GM18505 (cell line): ENCODE measurements at regions not wholly inside any gene's neighbourhood (a gene's known extent, or its start where the extent isn't known, plus 50 kb on each side); places are given as distances from the start of the nearest gene placed in this dataset.

ENCODE experiments used
- ATAC-seq: cut with Tn5 transposase; IDR thresholded peaks from one replicate; pipeline ENCODE4 v1.9.1; 2021; ENCODE audit not compliant: unreplicated experiment
- POLR2A ChIP-seq: IDR thresholded peaks from 4 replicates; pipeline ENCODE4 v1.6.1; 2011; ENCODE audit warnings: borderline replicate concordance; ENCODE audit not compliant: insufficient read depth, insufficient read length; ENCODE audit errors: extremely low read depth

DNA sequence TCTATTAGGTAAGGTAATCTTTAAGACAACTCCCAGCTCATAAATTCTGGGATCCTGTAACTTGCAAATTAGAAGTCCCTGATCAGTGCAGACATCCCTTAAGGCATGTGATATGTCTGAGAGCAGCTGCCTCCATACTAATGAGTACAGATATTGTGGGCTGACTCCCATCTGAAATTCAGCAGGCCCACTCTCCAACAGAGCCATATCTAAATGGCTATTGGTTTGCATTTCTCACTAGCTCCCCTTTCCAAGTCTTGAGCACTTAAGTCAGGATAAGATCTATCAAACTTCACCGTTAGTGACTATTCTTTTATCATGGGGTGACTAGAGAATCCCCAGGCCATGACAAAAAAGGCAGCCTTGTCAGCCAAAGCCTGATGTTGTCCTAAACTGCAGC is 785.4 kb downstream of the IPMK start:
- no peak for ATAC-seq
- TF ChIP-seq POLR2A, result no peak

GRCh38 chr10:57472823-57473619 is 794.7 kb downstream of the IPMK start:
- ATAC-seq, result no peak
- no peak for TF ChIP-seq POLR2A

GRCh38 chr10:57468894-57469432 is 798.7 kb downstream of the IPMK start:
- no peak for TF ChIP-seq POLR2A
- ATAC-seq, result no peak

- TF ChIP-seq POLR2A, result no peak
- ATAC-seq, result no peak
These were observed 802.5 kb downstream of the IPMK start for GRCh38 chr10:57465155-57465554.

DNA sequence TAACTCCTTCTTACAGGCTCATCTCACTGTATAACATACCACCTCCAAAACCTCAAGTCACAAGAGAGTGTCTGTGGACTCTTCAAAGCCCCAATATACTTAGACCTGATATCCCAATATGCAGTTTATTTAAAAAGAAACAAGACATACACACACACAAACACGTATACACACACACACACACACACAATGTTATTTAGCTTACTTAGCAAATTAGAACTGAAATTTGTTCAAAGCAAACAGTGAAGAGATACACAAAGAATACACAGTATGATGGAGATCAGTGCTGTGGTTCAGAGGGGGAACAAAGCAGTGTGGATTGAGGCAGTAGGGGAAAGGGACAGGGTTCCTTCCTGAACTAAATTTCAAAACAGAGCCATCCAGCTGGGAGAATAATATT is 807.2 kb downstream of the IPMK start:
- TF ChIP-seq POLR2A, result no peak
- no peak for ATAC-seq

- no peak for TF ChIP-seq POLR2A
- no peak for ATAC-seq
These were observed 809.7 kb downstream of the IPMK start for GRCh38 chr10:57457972-57458512.

DNA sequence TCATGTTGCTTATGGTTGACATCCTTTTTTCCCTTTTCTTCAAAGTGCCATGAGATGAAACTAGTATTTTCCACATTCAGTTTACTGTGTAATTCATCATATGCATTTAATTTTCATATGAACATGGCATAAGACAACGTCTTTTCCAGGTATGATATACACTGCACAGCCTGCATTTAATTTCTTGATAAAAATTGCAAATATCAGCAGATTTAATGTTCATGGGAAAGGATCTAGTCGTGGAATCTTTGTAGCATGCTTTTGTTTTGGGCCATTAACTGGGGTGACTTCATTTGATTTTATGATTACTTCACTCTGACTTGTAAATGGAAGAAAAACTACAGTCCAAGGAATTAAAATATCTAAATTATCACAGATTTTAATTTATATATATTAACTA is 837.3 kb downstream of the IPMK start:
- ATAC-seq, result no peak
- no peak for TF ChIP-seq POLR2A

GRCh38 chr10:57420881-57421280 is 846.8 kb downstream of the IPMK start:
- no peak for TF ChIP-seq POLR2A
- no peak for ATAC-seq

DNA sequence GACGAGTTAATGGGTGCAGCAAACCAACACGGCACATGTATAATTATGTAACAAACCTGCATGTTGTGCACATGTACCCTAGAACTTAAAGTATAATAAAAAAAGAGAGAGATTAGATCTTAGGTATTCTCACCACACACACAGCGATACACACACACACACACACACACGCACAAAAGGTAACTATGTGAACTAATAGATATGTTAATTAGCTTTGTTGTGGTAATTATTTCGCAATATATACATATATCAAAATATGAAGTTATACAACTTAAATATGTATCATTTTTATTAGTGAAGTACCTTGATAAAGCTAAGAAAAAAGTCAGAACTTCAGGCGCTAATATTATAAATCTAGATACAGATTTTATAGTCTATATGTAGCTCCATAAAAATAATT is 849.2 kb downstream of the IPMK start:
- ATAC-seq, result no peak
- no peak for TF ChIP-seq POLR2A

DNA sequence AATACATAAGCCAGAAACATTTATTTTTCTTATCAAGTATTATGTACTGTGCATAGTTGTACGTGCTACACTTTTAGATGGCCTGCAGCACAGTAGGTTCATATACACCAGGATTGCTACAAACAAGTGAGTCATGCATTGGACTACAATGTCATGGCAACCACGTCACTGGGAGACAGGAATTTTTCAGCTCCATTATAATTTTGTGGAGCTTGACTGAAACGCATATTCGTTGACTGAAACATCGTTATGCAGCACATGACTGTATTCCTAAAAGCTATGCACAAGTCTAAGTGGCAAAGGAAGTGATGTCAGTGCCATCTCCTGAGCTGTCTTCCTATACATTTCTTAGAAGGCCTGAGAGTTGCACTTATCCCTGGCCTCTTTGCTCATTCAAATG is 871.8 kb downstream of the IPMK start:
- no peak for TF ChIP-seq POLR2A
- ATAC-seq, result no peak

- no peak for TF ChIP-seq POLR2A
- no peak for ATAC-seq
These were observed 900.3 kb downstream of the IPMK start for GRCh38 chr10:57367412-57367811.

GRCh38 chr10:57362811-57363210 is 904.9 kb downstream of the IPMK start:
- TF ChIP-seq POLR2A, result no peak
- ATAC-seq, result peak; percentile 76

DNA sequence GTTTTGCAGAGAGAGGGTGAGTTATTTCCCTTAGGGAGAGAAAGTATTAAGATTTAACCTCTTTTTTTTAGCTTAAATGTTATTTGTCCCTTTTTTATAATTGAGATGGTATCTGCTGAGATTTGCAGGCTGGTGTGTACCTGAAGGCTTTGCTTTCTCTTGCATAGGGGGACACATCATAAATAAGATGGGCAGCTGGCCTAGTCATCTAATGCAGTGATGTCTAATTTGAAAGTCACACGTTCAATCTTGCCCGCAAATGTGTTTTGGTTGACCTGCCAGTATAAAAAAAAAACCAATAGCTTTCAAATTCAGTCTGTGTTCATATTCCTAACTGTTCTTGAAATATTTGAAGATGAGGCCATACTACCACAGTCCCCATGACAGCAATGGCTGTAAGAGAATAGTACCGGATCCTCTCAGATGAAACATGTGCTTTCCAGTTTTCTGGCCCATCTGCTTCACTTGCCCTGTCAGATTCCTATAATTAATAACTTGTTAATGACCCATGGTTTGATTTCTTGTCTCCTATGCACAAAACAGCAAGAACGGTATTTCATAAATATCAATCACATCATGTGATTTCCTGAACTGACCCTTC is 914.2 kb downstream of the IPMK start:
- TF ChIP-seq POLR2A, result no peak
- ATAC-seq, result no peak

GRCh38 chr10:57351076-57351475 is 916.6 kb downstream of the IPMK start:
- no peak for ATAC-seq
- no peak for TF ChIP-seq POLR2A
